ENCODE measurements at regions not wholly inside any gene's neighbourhood (a gene's known extent, or its start where the extent isn't known, plus 50 kb on each side); places are given as distances from the start of the nearest gene placed in this dataset.

GRCh38 chr4:64157397-64157796 lies 251.9 kb downstream of the TECRL start:
- no peaks in the 10 kb centered on the region for H3K79me2 ChIP-seq (ENCODE audit: insufficient read depth, low read length)
- no peak overlapping the region for H3K14ac ChIP-seq (ENCODE audit: insufficient read depth, low read length)
- H2BK12ac ChIP-seq (ENCODE audit: insufficient read length, low read depth, low read length): no peak overlapping the region
- no peak overlapping the region for H2BK20ac ChIP-seq (ENCODE audit: low read depth, low read length, poor library complexity, severe bottlenecking)
- H3K4me3 Mint-ChIP-seq: no peak overlapping the region
- H3K23ac ChIP-seq (ENCODE audit: insufficient read length, low read depth, low read length): no peak overlapping the region
- no peaks in the 10 kb centered on the region for H3K4me1 ChIP-seq (ENCODE audit: insufficient read depth, low read length)
- H3K56ac ChIP-seq (ENCODE audit: insufficient read length, low read depth, low read length): no peak overlapping the region
- H4K8ac ChIP-seq (replicated peaks; ENCODE audit: insufficient read length, low read depth, low read length): no peak overlapping the region
- no peaks in the 10 kb centered on the region for H4K20me1 ChIP-seq (ENCODE audit: control insufficient read depth, insufficient read depth, insufficient read length)
- H2AFZ ChIP-seq (ENCODE audit: low read length): no peak overlapping the region
- H3K9ac ChIP-seq (ENCODE audit: extremely low read depth, insufficient read length, low read length): no peak overlapping the region
- H3K9me3 Mint-ChIP-seq: peaks cover 0 to 6% of the 10 kb centered on the region in 2 experiments; a peak in 3 of 5 replicates
- H3K27me3 ChIP-seq (ENCODE audit: insufficient read depth, low read length): no peaks in the 10 kb centered on the region
- H2BK15ac ChIP-seq (ENCODE audit: low read depth, low read length): no peak overlapping the region
- no peaks in the 10 kb centered on the region for H3K79me1 ChIP-seq (ENCODE audit: insufficient read depth, low read depth, low read length, poor library complexity, severe bottlenecking)
- H3K18ac ChIP-seq (ENCODE audit: insufficient read length, low read depth, low read length): no peak overlapping the region
- no peaks in the 10 kb centered on the region for H3K27me3 Mint-ChIP-seq (ENCODE audit: low read depth)
- no peak overlapping the region for H3K4ac ChIP-seq (ENCODE audit: low read depth, low read length)
- H3K9me3 ChIP-seq (ENCODE audit: control insufficient read depth, low read depth, low read length): no peaks in the 10 kb centered on the region
- H3K27ac Mint-ChIP-seq: no peak overlapping the region
- no peak for TF ChIP-seq CTCF (conservative IDR thresholded peaks at IDR 0.05)
- no peaks in the 10 kb centered on the region for H3K4me1 Mint-ChIP-seq
- no peak overlapping the region for H2AK5ac ChIP-seq (ENCODE audit: insufficient read length, low read length)
- no peak overlapping the region for H2BK120ac ChIP-seq (ENCODE audit: low read depth, low read length, poor library complexity, severe bottlenecking)
- WGBS (ENCODE audit: extremely low coverage, insufficient read length, low lambda C conversion rate): no CpG with 5 or more reads among the region's 2 CpGs
- H3K36me3 Mint-ChIP-seq (ENCODE audit: insufficient read depth in 1 of 3, low read depth in 3 of 3): peaks cover 0 to 4% (median 0%) of the 10 kb centered on the region in 3 experiments; a peak in 1 of 7 replicates
- no peak for DNase-seq
- no peak overlapping the region for H2BK5ac ChIP-seq (ENCODE audit: insufficient read length, low read length)
- no peak overlapping the region for H4K5ac ChIP-seq (ENCODE audit: insufficient read length, low read depth, low read length)
- H4K91ac ChIP-seq (ENCODE audit: insufficient read length, low read depth, low read length): no peak overlapping the region
- H3T11ph ChIP-seq (ENCODE audit: low read length): no peak overlapping the region
- H3K4me2 ChIP-seq (ENCODE audit: insufficient read depth, insufficient read length, low read length): no peak overlapping the region
- H3K27ac ChIP-seq (ENCODE audit: insufficient read length, low read depth, low read length): no peak overlapping the region
- H3K23me2 ChIP-seq (ENCODE audit: insufficient read length, low read depth, low read length, poor library complexity, severe bottlenecking): no peaks in the 10 kb centered on the region

Data from H9 (cell line).